Right lobe of liver (tissue), 6 donors: ENCODE measurements at regions not wholly inside any gene's neighbourhood (a gene's known extent, or its start where the extent isn't known, plus 50 kb on each side); places are given as distances from the start of the nearest gene placed in this dataset.

Experiments used
- ATAC-seq, 4 donors: fragments of 200-7000 bp; cut with Tn5 transposase; one replicate each; pipeline ENCODE4 v1.9.1; 2020; ENCODE audit warnings: mild to moderate bottlenecking in 4 of 4, moderate library complexity in 4 of 4
- DNase-seq, 3 donors: peaks; one replicate each; pipeline ENCODE4 v3.0.0-alpha.2; 2020
- H3K27ac ChIP-seq, 3 donors: fragments of 200-600 bp; one replicate each; pipeline ENCODE4 v1.8.0; 2022
- H3K27me3 ChIP-seq, 2 donors: fragments of 200-600 bp; one replicate each; pipeline ENCODE4 v1.8.0; 2022
- H3K36me3 ChIP-seq, 4 donors: fragments of 200-600 bp; sonication (generic) in 1 of 4; one replicate each; pipeline versions ENCODE4 v1.5.1 to v1.8.0; 2017 to 2022; ENCODE audit warnings: control low read depth in 1 of 4
- H3K4me1 ChIP-seq, 4 donors: fragments of 200-600 bp; sonication (generic) in 1 of 4; one replicate each; pipeline versions ENCODE4 v1.5.1 to v1.8.0; 2017 to 2022; ENCODE audit warnings: control low read depth in 1 of 4
- H3K4me3 ChIP-seq, 3 donors: fragments of 200-600 bp; one replicate each; pipeline ENCODE4 v1.8.0; 2022
- H3K9me3 ChIP-seq, 4 donors: fragments of 200-600 bp; sonication (generic) in 1 of 4; one replicate each; pipeline versions ENCODE4 v1.5.1 to v1.8.0; 2017 to 2022; ENCODE audit warnings: control low read depth in 1 of 4
- POLR2A ChIP-seq: fragments of 450-650 bp; IDR thresholded peaks from one replicate; pipeline ENCODE4 v1.6.1; 2017; ENCODE audit warnings: antibody characterized with exemption, mild to moderate bottlenecking
- WGBS: methylation state at CpG from one replicate; pipeline ENCODE4 v1.1.6; 2018; ENCODE audit warnings: low coverage, low lambda C conversion rate; ENCODE audit not compliant: insufficient coverage; ENCODE audit errors: missing lambda C conversion rate; 5-methylcytosine and 5-hydroxymethylcytosine counted together
- intact Hi-C, 2 donors: fragments of 100-400 bp; cut with DNase I; formaldehyde crosslinking; loops; one replicate each; pipeline versions ENCODE4 v1.11.2 to v1.14.1; 2022
- TF ChIP-seq, protein P1 (sequence below), 4 donors: fragments of 200-600 bp in 3 of 4; fragments of 450-650 bp in 1 of 4; IDR thresholded peaks; one replicate each; pipeline versions ENCODE4 v1.5.1 to v1.8.0; 2016 to 2022; ENCODE audit warnings: antibody characterized with exemption in 4 of 4, mild to moderate bottlenecking in 2 of 4
- donor health status: DM: no; HTN: yes; CAD: no.
- donor health status: DM: no; HTN: no; CAD: no.
- donor health status: DM: no; HTN: no; CAD: no.
- donor health status: DM: no; HTN: yes; CAD: no.
- donor health status: DM: no; HTN: yes; CAD: no.

- TF ChIP-seq, protein P1, sequence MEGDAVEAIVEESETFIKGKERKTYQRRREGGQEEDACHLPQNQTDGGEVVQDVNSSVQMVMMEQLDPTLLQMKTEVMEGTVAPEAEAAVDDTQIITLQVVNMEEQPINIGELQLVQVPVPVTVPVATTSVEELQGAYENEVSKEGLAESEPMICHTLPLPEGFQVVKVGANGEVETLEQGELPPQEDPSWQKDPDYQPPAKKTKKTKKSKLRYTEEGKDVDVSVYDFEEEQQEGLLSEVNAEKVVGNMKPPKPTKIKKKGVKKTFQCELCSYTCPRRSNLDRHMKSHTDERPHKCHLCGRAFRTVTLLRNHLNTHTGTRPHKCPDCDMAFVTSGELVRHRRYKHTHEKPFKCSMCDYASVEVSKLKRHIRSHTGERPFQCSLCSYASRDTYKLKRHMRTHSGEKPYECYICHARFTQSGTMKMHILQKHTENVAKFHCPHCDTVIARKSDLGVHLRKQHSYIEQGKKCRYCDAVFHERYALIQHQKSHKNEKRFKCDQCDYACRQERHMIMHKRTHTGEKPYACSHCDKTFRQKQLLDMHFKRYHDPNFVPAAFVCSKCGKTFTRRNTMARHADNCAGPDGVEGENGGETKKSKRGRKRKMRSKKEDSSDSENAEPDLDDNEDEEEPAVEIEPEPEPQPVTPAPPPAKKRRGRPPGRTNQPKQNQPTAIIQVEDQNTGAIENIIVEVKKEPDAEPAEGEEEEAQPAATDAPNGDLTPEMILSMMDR (IDR thresholded peaks at IDR 0.05): no peak
- TF ChIP-seq POLR2A: no peak
- 90% methylated on average over 2 of the region's 2 CpGs for WGBS
- DNase-seq (no peak), ATAC-seq (no peak)
- Histone ChIP-seq H3K27ac (no peak overlapping the region), H3K36me3 (no peaks in the 10 kb centered on the region), H3K9me3 (no peaks in the 10 kb centered on the region), H3K4me3 (no peak overlapping the region), H3K27me3 (no peaks in the 10 kb centered on the region), H3K4me1 (no peaks in the 10 kb centered on the region)
- intact Hi-C loops: no loop called here
These were observed 284.9 kb downstream of the TMEM38B start for GRCh38 chr9:105979290-105979689.

DNA sequence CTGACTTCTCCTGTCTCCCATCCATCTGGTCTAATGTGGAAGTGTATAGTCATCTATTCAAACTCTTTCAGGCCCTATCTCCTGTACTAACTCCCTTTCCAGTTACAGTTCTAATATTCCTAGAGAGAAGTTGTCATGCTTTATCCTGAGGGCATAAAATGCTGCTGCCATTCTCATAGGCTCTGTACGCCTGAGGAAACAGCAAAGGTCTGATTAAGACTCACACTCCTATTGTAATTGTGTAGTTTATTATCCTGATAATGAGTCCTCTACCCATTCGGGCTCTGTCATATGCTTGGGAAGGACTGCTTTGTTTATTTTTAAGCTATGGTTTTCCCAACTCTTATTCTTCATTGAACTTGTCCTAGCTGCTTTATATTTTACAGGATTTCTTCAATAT lies 290.4 kb downstream of the TMEM38B start:
- Histone ChIP-seq H3K9me3 (no peaks in the 10 kb centered on the region), H3K4me1 (no peaks in the 10 kb centered on the region), H3K36me3 (no peaks in the 10 kb centered on the region), H3K27ac (no peak overlapping the region), H3K27me3 (no peaks in the 10 kb centered on the region), H3K4me3 (no peak overlapping the region)
- DNase-seq: no peak
- no peak for ATAC-seq
- intact Hi-C loops: no loop called here
- TF ChIP-seq, protein P1 (IDR thresholded peaks at IDR 0.05): no peak
- TF ChIP-seq POLR2A: no peak
- 71% methylated on average over 2 of the region's 2 CpGs for WGBS

GRCh38 chr9:105993116-105993854 lies 298.9 kb downstream of the TMEM38B start:
- H3K4me1 ChIP-seq: no peaks in the 10 kb centered on the region
- no peak for ATAC-seq
- DNase-seq: no peak
- no peaks in the 10 kb centered on the region for H3K36me3 ChIP-seq
- H3K4me3 ChIP-seq: no peak overlapping the region
- TF ChIP-seq POLR2A: no peak
- TF ChIP-seq, protein P1 (IDR thresholded peaks at IDR 0.05): no peak
- intact Hi-C loops: no loop called here
- H3K27me3 ChIP-seq: no peaks in the 10 kb centered on the region
- no peaks in the 10 kb centered on the region for H3K9me3 ChIP-seq
- WGBS: 55% methylated on average over 6 of the region's 9 CpGs
- no peak overlapping the region for H3K27ac ChIP-seq

GRCh38 chr9:105993921-105994715 lies 299.8 kb downstream of the TMEM38B start:
- ATAC-seq: no peak
- intact Hi-C loops: no loop called here
- H3K4me3 ChIP-seq: no peak overlapping the region
- H3K4me1 ChIP-seq: no peaks in the 10 kb centered on the region
- H3K27ac ChIP-seq: no peak overlapping the region
- H3K36me3 ChIP-seq: no peaks in the 10 kb centered on the region
- TF ChIP-seq, protein P1 (IDR thresholded peaks at IDR 0.05): no peak
- no peak for TF ChIP-seq POLR2A
- no peaks in the 10 kb centered on the region for H3K27me3 ChIP-seq
- no peak for DNase-seq
- 94% methylated on average over 8 of the region's 8 CpGs for WGBS
- no peaks in the 10 kb centered on the region for H3K9me3 ChIP-seq
